ENCODE measurements at regions not wholly inside any gene's neighbourhood (a gene's known extent, or its start where the extent isn't known, plus 50 kb on each side); places are given as distances from the start of the nearest gene placed in this dataset.

DNA sequence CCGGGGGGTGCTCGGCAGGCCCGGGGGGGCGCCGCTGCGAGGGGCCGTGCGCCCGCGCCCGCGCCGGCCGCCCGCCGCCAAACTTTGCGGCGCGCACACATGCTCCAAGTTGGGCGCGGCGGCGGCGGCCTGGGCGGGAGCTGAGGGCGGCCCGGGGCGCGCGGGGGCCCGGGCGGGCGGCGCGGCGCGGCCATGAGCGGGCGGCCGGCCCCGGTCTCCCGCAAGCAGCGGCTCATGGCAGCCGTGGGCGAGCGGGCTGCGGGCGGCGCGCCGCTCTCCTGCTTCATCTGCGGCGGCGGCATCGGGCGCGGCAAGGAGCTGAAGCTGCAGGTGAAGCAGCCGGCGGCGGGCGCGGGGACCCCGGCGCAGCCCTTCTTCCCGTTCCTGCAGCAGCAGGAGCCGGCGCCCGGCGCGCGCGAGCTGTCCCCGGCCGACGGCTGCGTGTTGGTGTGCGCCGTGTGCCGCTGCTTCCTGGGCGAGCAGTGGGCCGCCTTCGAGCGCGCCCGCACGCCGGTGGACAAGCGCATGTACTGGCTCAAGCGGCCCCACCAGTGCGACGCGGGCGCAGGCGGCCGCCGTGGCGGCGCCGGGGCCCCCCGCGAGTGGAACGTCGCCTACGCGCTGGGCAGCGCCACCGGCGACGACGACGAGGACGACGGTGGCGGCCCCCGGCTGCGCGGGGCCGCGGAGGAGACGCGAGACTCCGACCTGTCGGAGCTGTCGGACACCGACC lies 57.2 kb upstream of the CIBAR2 start:
- peaks cover 6 to 78% (median 29%) of the 10 kb centered on the region in 5 donors for H3K4me1 ChIP-seq (ENCODE audit: control insufficient read depth in 5 of 5, insufficient read depth in 5 of 5, low read length in 5 of 5)
- H3K27ac ChIP-seq (ENCODE audit: low read depth in 1 of 2, low read length in 1 of 2) = no peak overlapping the region
- DNase-seq = peak in 1 of 3 donors; percentile 56
- H3K36me3 ChIP-seq (ENCODE audit: control insufficient read depth in 4 of 4, insufficient read depth in 4 of 4, low read length in 4 of 4) = peaks cover 0 to 16% (median 2%) of the 10 kb centered on the region in 4 donors
- TF ChIP-seq, protein P1, sequence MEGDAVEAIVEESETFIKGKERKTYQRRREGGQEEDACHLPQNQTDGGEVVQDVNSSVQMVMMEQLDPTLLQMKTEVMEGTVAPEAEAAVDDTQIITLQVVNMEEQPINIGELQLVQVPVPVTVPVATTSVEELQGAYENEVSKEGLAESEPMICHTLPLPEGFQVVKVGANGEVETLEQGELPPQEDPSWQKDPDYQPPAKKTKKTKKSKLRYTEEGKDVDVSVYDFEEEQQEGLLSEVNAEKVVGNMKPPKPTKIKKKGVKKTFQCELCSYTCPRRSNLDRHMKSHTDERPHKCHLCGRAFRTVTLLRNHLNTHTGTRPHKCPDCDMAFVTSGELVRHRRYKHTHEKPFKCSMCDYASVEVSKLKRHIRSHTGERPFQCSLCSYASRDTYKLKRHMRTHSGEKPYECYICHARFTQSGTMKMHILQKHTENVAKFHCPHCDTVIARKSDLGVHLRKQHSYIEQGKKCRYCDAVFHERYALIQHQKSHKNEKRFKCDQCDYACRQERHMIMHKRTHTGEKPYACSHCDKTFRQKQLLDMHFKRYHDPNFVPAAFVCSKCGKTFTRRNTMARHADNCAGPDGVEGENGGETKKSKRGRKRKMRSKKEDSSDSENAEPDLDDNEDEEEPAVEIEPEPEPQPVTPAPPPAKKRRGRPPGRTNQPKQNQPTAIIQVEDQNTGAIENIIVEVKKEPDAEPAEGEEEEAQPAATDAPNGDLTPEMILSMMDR (IDR thresholded peaks at IDR 0.05; ENCODE audit: control extremely low read depth, extremely low read depth) = no peak
- no peak for ATAC-seq (ENCODE audit: insufficient read depth, low FRiP score)
- no peaks in the 10 kb centered on the region for H3K27me3 ChIP-seq (ENCODE audit: control insufficient read depth in 3 of 3, insufficient read depth in 3 of 3, low read length in 2 of 3)
- H3K9ac ChIP-seq (ENCODE audit: insufficient read depth in 1 of 2, low read length in 2 of 2) = no peak overlapping the region
- peak overlapping the region; percentile 24 for H3K4me3 ChIP-seq
- 0 to 1% methylated on average over 49 to 125 of the region's 125 CpGs for WGBS, 2 donors
- no peaks in the 10 kb centered on the region for H3K9me3 ChIP-seq (ENCODE audit: control insufficient read depth in 4 of 4, insufficient read depth in 3 of 4, low read length in 3 of 4)

GRCh38 chr16:85170066-85170491 lies 57.8 kb upstream of the CIBAR2 start:
- Histone ChIP-seq H3K9me3 (ENCODE audit: control insufficient read depth in 4 of 4, insufficient read depth in 3 of 4, low read length in 3 of 4) (no peaks in the 10 kb centered on the region), H3K36me3 (ENCODE audit: control insufficient read depth in 4 of 4, insufficient read depth in 4 of 4, low read length in 4 of 4) (peaks cover 0 to 16% (median 2%) of the 10 kb centered on the region in 4 donors), H3K9ac (ENCODE audit: insufficient read depth in 1 of 2, low read length in 2 of 2) (no peak overlapping the region), H3K4me3 (no peak overlapping the region), H3K27me3 (ENCODE audit: control insufficient read depth in 3 of 3, insufficient read depth in 3 of 3, low read length in 2 of 3) (no peaks in the 10 kb centered on the region), H3K27ac (ENCODE audit: low read depth in 1 of 2, low read length in 1 of 2) (no peak overlapping the region), H3K4me1 (ENCODE audit: control insufficient read depth in 5 of 5, insufficient read depth in 5 of 5, low read length in 5 of 5) (peaks cover 6 to 79% (median 32%) of the 10 kb centered on the region in 5 donors)
- WGBS, 2 donors = 30 to 36% methylated on average over 25 to 38 of the region's 38 CpGs
- DNase-seq (no peak), ATAC-seq (ENCODE audit: insufficient read depth, low FRiP score) (no peak)
- TF ChIP-seq, protein P1 (IDR thresholded peaks at IDR 0.05; ENCODE audit: control extremely low read depth, extremely low read depth) = no peak

DNA sequence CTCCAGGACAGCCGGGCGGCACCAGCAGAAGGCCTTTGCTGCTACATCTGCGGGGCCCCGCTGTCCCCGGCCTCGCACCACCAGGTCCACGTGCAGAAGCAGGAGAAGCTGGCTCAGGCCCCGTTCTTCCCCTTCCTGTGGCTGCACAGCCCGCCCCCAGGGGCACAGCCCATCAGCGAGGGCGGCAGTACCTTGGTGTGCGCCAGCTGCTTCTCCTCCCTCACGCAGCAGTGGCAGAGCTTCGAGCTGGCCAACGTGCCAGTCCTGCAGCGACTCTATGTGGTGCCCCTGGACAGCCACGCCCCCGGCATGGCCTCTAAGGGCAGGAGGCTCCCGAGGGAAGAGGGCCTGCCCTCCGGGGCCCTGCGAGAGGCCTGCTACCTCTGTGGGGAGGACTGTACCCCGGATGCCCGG lies 58.3 kb upstream of the CIBAR2 start:
- TF ChIP-seq, protein P1 (IDR thresholded peaks at IDR 0.05; ENCODE audit: control extremely low read depth, extremely low read depth) = no peak
- Histone ChIP-seq H3K36me3 (ENCODE audit: control insufficient read depth in 4 of 4, insufficient read depth in 4 of 4, low read length in 4 of 4) (peaks cover 0 to 16% (median 2%) of the 10 kb centered on the region in 4 donors), H3K9ac (ENCODE audit: insufficient read depth in 1 of 2, low read length in 2 of 2) (no peak overlapping the region), H3K9me3 (ENCODE audit: control insufficient read depth in 4 of 4, insufficient read depth in 3 of 4, low read length in 3 of 4) (no peaks in the 10 kb centered on the region), H3K4me3 (no peak overlapping the region), H3K27ac (ENCODE audit: low read depth in 1 of 2, low read length in 1 of 2) (no peak overlapping the region), H3K27me3 (ENCODE audit: control insufficient read depth in 3 of 3, insufficient read depth in 3 of 3, low read length in 2 of 3) (no peaks in the 10 kb centered on the region), H3K4me1 (ENCODE audit: control insufficient read depth in 5 of 5, insufficient read depth in 5 of 5, low read length in 5 of 5) (peaks cover 6 to 79% (median 32%) of the 10 kb centered on the region in 5 donors)
- WGBS, 2 donors = 76 to 80% methylated on average over 23 of the region's 23 CpGs
- ATAC-seq (ENCODE audit: insufficient read depth, low FRiP score) (no peak), DNase-seq (no peak)
